ENCODE measurements at regions not wholly inside any gene's neighbourhood (a gene's known extent, or its start where the extent isn't known, plus 50 kb on each side); places are given as distances from the start of the nearest gene placed in this dataset.

- DNase-seq = no peak
Measured at GRCh38 chr10:107398115-107398514, 233.6 kb upstream of the SORCS1 start.

GRCh38 chr10:107391901-107392300 is 227.4 kb upstream of the SORCS1 start:
- no peak for DNase-seq

GRCh38 chr10:107390563-107390962 is 226.1 kb upstream of the SORCS1 start:
- DNase-seq = no peak

GRCh38 chr10:107383357-107383756 is 218.9 kb upstream of the SORCS1 start:
- no peak for DNase-seq

- DNase-seq = no peak
Measured at GRCh38 chr10:107379601-107380000, 215.1 kb upstream of the SORCS1 start.

- DNase-seq = no peak
Measured at GRCh38 chr10:107371801-107372200, 207.3 kb upstream of the SORCS1 start.

GRCh38 chr10:107364872-107365271 is 200.4 kb upstream of the SORCS1 start:
- DNase-seq = no peak

- no peak for DNase-seq
Measured at GRCh38 chr10:107362306-107362705, 197.8 kb upstream of the SORCS1 start.

- DNase-seq = no peak
Measured at GRCh38 chr10:107357033-107357432, 192.5 kb upstream of the SORCS1 start.

- DNase-seq = no peak
Measured at GRCh38 chr10:107356396-107356795, 191.9 kb upstream of the SORCS1 start.

GRCh38 chr10:107342711-107343110 is 178.2 kb upstream of the SORCS1 start:
- no peak for DNase-seq

- no peak for DNase-seq
Measured at GRCh38 chr10:107341281-107341680, 176.8 kb upstream of the SORCS1 start.

GRCh38 chr10:107340326-107340725 is 175.8 kb upstream of the SORCS1 start:
- DNase-seq = no peak

GRCh38 chr10:107336061-107336460 is 171.6 kb upstream of the SORCS1 start:
- DNase-seq = no peak

- no peak for DNase-seq
Measured at GRCh38 chr10:107317592-107317991, 153.1 kb upstream of the SORCS1 start.

GRCh38 chr10:107303203-107303602 is 138.7 kb upstream of the SORCS1 start:
- no peak for DNase-seq

GRCh38 chr10:107299606-107300005 is 135.1 kb upstream of the SORCS1 start:
- DNase-seq = no peak

GRCh38 chr10:107284187-107284586 is 119.7 kb upstream of the SORCS1 start:
- no peak for DNase-seq

GRCh38 chr10:107280293-107280692 is 115.8 kb upstream of the SORCS1 start:
- no peak for DNase-seq

- no peak for DNase-seq
Measured at GRCh38 chr10:107277591-107277990, 113.1 kb upstream of the SORCS1 start.

GRCh38 chr10:107275806-107276205 is 111.3 kb upstream of the SORCS1 start:
- no peak for DNase-seq

- no peak for DNase-seq
Measured at GRCh38 chr10:107269626-107270025, 105.1 kb upstream of the SORCS1 start.

- DNase-seq = no peak
Measured at GRCh38 chr10:107264742-107265141, 100.2 kb upstream of the SORCS1 start.

GRCh38 chr10:107244122-107244521 is 79.6 kb upstream of the SORCS1 start:
- DNase-seq = no peak

- no peak for DNase-seq
Measured at GRCh38 chr10:107238275-107238674, 73.8 kb upstream of the SORCS1 start.

GRCh38 chr10:107232013-107232412 is 67.5 kb upstream of the SORCS1 start:
- DNase-seq = no peak

Measured in NCI-H1092 (cell line).